CD14-positive monocyte (primary cell): ENCODE measurements at regions not wholly inside any gene's neighbourhood (a gene's known extent, or its start where the extent isn't known, plus 50 kb on each side); places are given as distances from the start of the nearest gene placed in this dataset.

Experiments
- DNase-seq, 3 donors: peaks; one replicate each; pipeline ENCODE4 v3.0.0-alpha.2; 2011 to 2022
- H2AFZ ChIP-seq: 2 replicates; pipeline ENCODE4 v1.6.0; 2012; ENCODE audit warnings: mild to moderate bottlenecking, low read depth, low read length, inconsistent platforms; ENCODE audit not compliant: insufficient read depth, poor library complexity, severe bottlenecking
- H3K27ac ChIP-seq, 2 donors: 1 replicate in 1 of 2; 2 replicates in 1 of 2; pipeline ENCODE4 v1.5.1; 2012 to 2013; ENCODE audit warnings: low read length in 2 of 2, control low read depth in 1 of 2, inconsistent platforms in 1 of 2, low read depth in 1 of 2, mild to moderate bottlenecking in 1 of 2
- H3K27me3 ChIP-seq, 2 donors: one replicate each; pipeline versions ENCODE4 v1.6.0 to v1.6.1; 2011 to 2013; ENCODE audit warnings: low read length in 2 of 2; ENCODE audit not compliant: control insufficient read depth in 2 of 2, insufficient read depth in 2 of 2
- H3K36me3 ChIP-seq, 2 donors: replicated peaks in 1 of 2; 1 replicate in 1 of 2; 2 replicates in 1 of 2; pipeline versions ENCODE4 v1.5.1 to v1.6.1; 2012 to 2013; ENCODE audit warnings: low read length in 2 of 2, control low read depth in 1 of 2, inconsistent platforms in 1 of 2, mild to moderate bottlenecking in 1 of 2; ENCODE audit not compliant: insufficient read depth in 2 of 2, control insufficient read depth in 1 of 2
- H3K4me1 ChIP-seq, 2 donors: 1 replicate in 1 of 2; 2 replicates in 1 of 2; pipeline versions ENCODE4 v1.5.1 to v1.6.1; 2012 to 2013; ENCODE audit warnings: low read length in 2 of 2, control low read depth in 1 of 2, inconsistent platforms in 1 of 2, mild to moderate bottlenecking in 1 of 2, moderate library complexity in 1 of 2; ENCODE audit not compliant: insufficient read depth in 2 of 2, control insufficient read depth in 1 of 2
- H3K4me2 ChIP-seq: replicated peaks from 2 replicates; pipeline ENCODE3; 2012; ENCODE audit warnings: low read length, moderate library complexity, mild to moderate bottlenecking; ENCODE audit not compliant: poor library complexity, severe bottlenecking; ENCODE audit errors: extremely low read depth
- H3K4me3 ChIP-seq, 3 experiments: fragments of 200-600 bp in 1 of 3; sonication (generic) in 1 of 3; replicated peaks in 1 of 3; 1 replicate in 2 of 3; 2 replicates in 1 of 3; pipeline ENCODE4 v1.5.1; 2011 to 2013; ENCODE audit warnings: low read length in 3 of 3, mild to moderate bottlenecking in 3 of 3, control low read depth in 2 of 3, low read depth in 2 of 3, inconsistent platforms in 1 of 3, moderate library complexity in 1 of 3
- H3K79me2 ChIP-seq: 2 replicates; pipeline ENCODE4 v1.6.0; 2012; ENCODE audit warnings: mild to moderate bottlenecking, control low read depth, inconsistent platforms, low read length, moderate library complexity; ENCODE audit not compliant: insufficient read depth
- H3K9ac ChIP-seq: 2 replicates; pipeline ENCODE4 v1.6.0; 2017; ENCODE audit warnings: low read length, mild to moderate bottlenecking; ENCODE audit not compliant: insufficient read depth, poor library complexity, severe bottlenecking
- H3K9me3 ChIP-seq, 2 donors: replicated peaks in 1 of 2; 1 replicate in 1 of 2; 2 replicates in 1 of 2; pipeline versions ENCODE4 v1.5.1 to v1.6.1; 2012 to 2013; ENCODE audit warnings: low read length in 2 of 2, control low read depth in 1 of 2; ENCODE audit not compliant: control insufficient read depth in 1 of 2, insufficient read depth in 1 of 2
- H4K20me1 ChIP-seq: 2 replicates; pipeline ENCODE4 v1.6.0; 2012; ENCODE audit warnings: mild to moderate bottlenecking, low read length, control low read depth, moderate library complexity; ENCODE audit not compliant: insufficient read depth
- H3K27ac Mint-ChIP-seq, 7 donors: one replicate each; pipeline ENCODE4 v1.8.0; 2020; ENCODE audit warnings: mild to moderate bottlenecking in 7 of 7, mixed read lengths in 7 of 7, moderate library complexity in 6 of 7, inconsistent platforms in 2 of 7
- H3K27me3 Mint-ChIP-seq, 3 donors: one replicate each; pipeline ENCODE4 v1.8.0; 2021 to 2022; ENCODE audit warnings: low read depth in 3 of 3, mild to moderate bottlenecking in 3 of 3, mixed read lengths in 3 of 3, moderate library complexity in 3 of 3, inconsistent platforms in 1 of 3
- H3K36me3 Mint-ChIP-seq, 2 donors: one replicate each; pipeline ENCODE4 v1.8.0; 2020; ENCODE audit warnings: mixed read lengths in 2 of 2, inconsistent platforms in 1 of 2, mild to moderate bottlenecking in 1 of 2
- H3K4me1 Mint-ChIP-seq: one replicate; pipeline ENCODE4 v1.8.0; 2020; ENCODE audit warnings: mild to moderate bottlenecking, mixed read lengths
- H3K4me3 Mint-ChIP-seq, 2 donors: one replicate each; pipeline ENCODE4 v1.8.0; 2020; ENCODE audit warnings: mild to moderate bottlenecking in 2 of 2, mixed read lengths in 2 of 2, moderate library complexity in 1 of 2
- H3K9me3 Mint-ChIP-seq, 7 donors: one replicate each; pipeline ENCODE4 v1.8.0; 2020 to 2022; ENCODE audit warnings: mixed read lengths in 7 of 7, mild to moderate bottlenecking in 6 of 7, moderate library complexity in 6 of 7, inconsistent platforms in 2 of 7
- intact Hi-C, 2 donors: fragments of 100-400 bp; cut with micrococcal nuclease; formaldehyde crosslinking; loops; one replicate each; pipeline versions ENCODE4 v1.15.0 to v1.15.1; 2023
- TF ChIP-seq, protein P1 (sequence below): fragments of 200-600 bp; IDR thresholded peaks from one replicate; pipeline ENCODE4 v1.8.0; 2022; ENCODE audit warnings: antibody characterized with exemption, mild to moderate bottlenecking

DNA sequence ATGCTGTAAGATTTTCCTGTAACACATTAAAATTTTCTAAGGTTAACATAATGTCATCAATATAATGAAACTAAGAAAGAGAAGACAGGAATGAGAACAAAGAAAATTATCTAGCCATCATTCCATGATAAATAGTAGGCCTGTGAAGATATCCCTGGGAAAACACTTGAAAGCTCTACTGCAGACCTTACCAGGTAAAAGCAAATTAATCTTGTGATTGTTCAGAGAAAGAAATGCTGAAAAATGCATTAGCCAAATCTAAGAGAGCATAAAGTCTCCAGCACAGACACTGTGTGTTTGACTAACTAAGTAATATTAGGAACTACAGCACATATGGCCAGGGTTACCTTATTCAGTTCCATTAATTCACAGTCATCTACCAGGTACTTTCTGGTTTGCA lies 628.3 kb upstream of the GRAMD2B start:
- Histone ChIP-seq H3K79me2 (no peaks in the 10 kb centered on the region), H3K4me3 (no peak overlapping the region), H3K27ac (no peak overlapping the region), H3K4me1 (no peaks in the 10 kb centered on the region), H3K9me3 (peaks cover 9 to 23% of the 10 kb centered on the region in 2 donors), H3K27me3 (no peaks in the 10 kb centered on the region), H3K36me3 (no peaks in the 10 kb centered on the region), H2AFZ (no peak overlapping the region), H4K20me1 (no peaks in the 10 kb centered on the region), H3K9ac (no peak overlapping the region), H3K4me2 (no peak overlapping the region)
- intact Hi-C loops: no loop called here
- no peaks in the 10 kb centered on the region for H3K27me3 Mint-ChIP-seq
- TF ChIP-seq, protein P1, sequence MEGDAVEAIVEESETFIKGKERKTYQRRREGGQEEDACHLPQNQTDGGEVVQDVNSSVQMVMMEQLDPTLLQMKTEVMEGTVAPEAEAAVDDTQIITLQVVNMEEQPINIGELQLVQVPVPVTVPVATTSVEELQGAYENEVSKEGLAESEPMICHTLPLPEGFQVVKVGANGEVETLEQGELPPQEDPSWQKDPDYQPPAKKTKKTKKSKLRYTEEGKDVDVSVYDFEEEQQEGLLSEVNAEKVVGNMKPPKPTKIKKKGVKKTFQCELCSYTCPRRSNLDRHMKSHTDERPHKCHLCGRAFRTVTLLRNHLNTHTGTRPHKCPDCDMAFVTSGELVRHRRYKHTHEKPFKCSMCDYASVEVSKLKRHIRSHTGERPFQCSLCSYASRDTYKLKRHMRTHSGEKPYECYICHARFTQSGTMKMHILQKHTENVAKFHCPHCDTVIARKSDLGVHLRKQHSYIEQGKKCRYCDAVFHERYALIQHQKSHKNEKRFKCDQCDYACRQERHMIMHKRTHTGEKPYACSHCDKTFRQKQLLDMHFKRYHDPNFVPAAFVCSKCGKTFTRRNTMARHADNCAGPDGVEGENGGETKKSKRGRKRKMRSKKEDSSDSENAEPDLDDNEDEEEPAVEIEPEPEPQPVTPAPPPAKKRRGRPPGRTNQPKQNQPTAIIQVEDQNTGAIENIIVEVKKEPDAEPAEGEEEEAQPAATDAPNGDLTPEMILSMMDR: no peak
- no peak for DNase-seq
- peaks cover 0 to 23% (median 6%) of the 10 kb centered on the region in 7 donors for H3K9me3 Mint-ChIP-seq
- no peak overlapping the region for H3K27ac Mint-ChIP-seq
- H3K4me3 Mint-ChIP-seq: no peak overlapping the region
- no peaks in the 10 kb centered on the region for H3K36me3 Mint-ChIP-seq
- H3K4me1 Mint-ChIP-seq: no peaks in the 10 kb centered on the region

DNA sequence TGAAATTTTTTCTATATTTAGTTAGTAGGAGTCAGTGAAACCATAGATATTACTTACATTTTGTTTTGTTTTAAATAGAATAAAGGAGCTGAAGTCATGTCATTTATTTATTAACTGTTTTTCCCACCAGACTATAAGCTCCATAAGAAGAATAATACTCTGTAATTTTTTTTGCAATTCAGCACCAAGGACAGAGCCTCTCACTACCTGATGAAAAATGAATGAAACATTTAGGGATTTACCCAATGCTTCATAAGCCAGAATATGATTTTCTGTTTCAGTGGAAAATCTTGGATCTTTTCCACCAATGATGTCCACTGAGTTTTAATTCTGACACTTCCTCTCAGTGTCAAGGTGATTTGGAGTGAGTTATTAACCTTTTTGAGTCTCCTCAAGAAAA lies 624.9 kb upstream of the GRAMD2B start:
- Mint-ChIP-seq H3K9me3 (peaks cover 0 to 15% (median 5%) of the 10 kb centered on the region in 7 donors), H3K4me1 (no peaks in the 10 kb centered on the region), H3K27ac (no peak overlapping the region), H3K36me3 (no peaks in the 10 kb centered on the region), H3K4me3 (no peak overlapping the region), H3K27me3 (no peaks in the 10 kb centered on the region)
- no peak for DNase-seq
- Histone ChIP-seq H3K27me3 (no peaks in the 10 kb centered on the region), H3K27ac (no peak overlapping the region), H3K9me3 (peaks cover 6 to 26% of the 10 kb centered on the region in 2 donors), H3K4me3 (no peak overlapping the region), H4K20me1 (no peaks in the 10 kb centered on the region), H3K9ac (no peak overlapping the region), H2AFZ (no peak overlapping the region), H3K79me2 (no peaks in the 10 kb centered on the region), H3K4me2 (no peak overlapping the region), H3K36me3 (no peaks in the 10 kb centered on the region), H3K4me1 (no peaks in the 10 kb centered on the region)
- intact Hi-C loops: no loop called here
- TF ChIP-seq, protein P1: no peak
